CD14-positive monocyte (primary cell): ENCODE measurements at regions not wholly inside any gene's neighbourhood (a gene's known extent, or its start where the extent isn't known, plus 50 kb on each side); places are given as distances from the start of the nearest gene placed in this dataset.
A peak's percentile ranks its signal among the peaks of the same experiment; 100 is the strongest.

Experiments used
- DNase-seq, 3 donors: peaks; one replicate each; pipeline ENCODE4 v3.0.0-alpha.2; 2011 to 2022
- H2AFZ ChIP-seq: 2 replicates; pipeline ENCODE4 v1.6.0; 2012; ENCODE audit warnings: mild to moderate bottlenecking, low read depth, low read length, inconsistent platforms; ENCODE audit not compliant: insufficient read depth, poor library complexity, severe bottlenecking
- H3K27ac ChIP-seq, 2 donors: 1 replicate in 1 of 2; 2 replicates in 1 of 2; pipeline ENCODE4 v1.5.1; 2012 to 2013; ENCODE audit warnings: low read length in 2 of 2, control low read depth in 1 of 2, inconsistent platforms in 1 of 2, low read depth in 1 of 2, mild to moderate bottlenecking in 1 of 2
- H3K27me3 ChIP-seq, 2 donors: one replicate each; pipeline versions ENCODE4 v1.6.0 to v1.6.1; 2011 to 2013; ENCODE audit warnings: low read length in 2 of 2; ENCODE audit not compliant: control insufficient read depth in 2 of 2, insufficient read depth in 2 of 2
- H3K36me3 ChIP-seq, 2 donors: replicated peaks in 1 of 2; 1 replicate in 1 of 2; 2 replicates in 1 of 2; pipeline versions ENCODE4 v1.5.1 to v1.6.1; 2012 to 2013; ENCODE audit warnings: low read length in 2 of 2, control low read depth in 1 of 2, inconsistent platforms in 1 of 2, mild to moderate bottlenecking in 1 of 2; ENCODE audit not compliant: insufficient read depth in 2 of 2, control insufficient read depth in 1 of 2
- H3K4me1 ChIP-seq, 2 donors: 1 replicate in 1 of 2; 2 replicates in 1 of 2; pipeline versions ENCODE4 v1.5.1 to v1.6.1; 2012 to 2013; ENCODE audit warnings: low read length in 2 of 2, control low read depth in 1 of 2, inconsistent platforms in 1 of 2, mild to moderate bottlenecking in 1 of 2, moderate library complexity in 1 of 2; ENCODE audit not compliant: insufficient read depth in 2 of 2, control insufficient read depth in 1 of 2
- H3K4me2 ChIP-seq: replicated peaks from 2 replicates; pipeline ENCODE3; 2012; ENCODE audit warnings: low read length, moderate library complexity, mild to moderate bottlenecking; ENCODE audit not compliant: poor library complexity, severe bottlenecking; ENCODE audit errors: extremely low read depth
- H3K4me3 ChIP-seq, 3 experiments: fragments of 200-600 bp in 1 of 3; sonication (generic) in 1 of 3; replicated peaks in 1 of 3; 1 replicate in 2 of 3; 2 replicates in 1 of 3; pipeline ENCODE4 v1.5.1; 2011 to 2013; ENCODE audit warnings: low read length in 3 of 3, mild to moderate bottlenecking in 3 of 3, control low read depth in 2 of 3, low read depth in 2 of 3, inconsistent platforms in 1 of 3, moderate library complexity in 1 of 3
- H3K79me2 ChIP-seq: 2 replicates; pipeline ENCODE4 v1.6.0; 2012; ENCODE audit warnings: mild to moderate bottlenecking, control low read depth, inconsistent platforms, low read length, moderate library complexity; ENCODE audit not compliant: insufficient read depth
- H3K9ac ChIP-seq: 2 replicates; pipeline ENCODE4 v1.6.0; 2017; ENCODE audit warnings: low read length, mild to moderate bottlenecking; ENCODE audit not compliant: insufficient read depth, poor library complexity, severe bottlenecking
- H3K9me3 ChIP-seq, 2 donors: replicated peaks in 1 of 2; 1 replicate in 1 of 2; 2 replicates in 1 of 2; pipeline versions ENCODE4 v1.5.1 to v1.6.1; 2012 to 2013; ENCODE audit warnings: low read length in 2 of 2, control low read depth in 1 of 2; ENCODE audit not compliant: control insufficient read depth in 1 of 2, insufficient read depth in 1 of 2
- H4K20me1 ChIP-seq: 2 replicates; pipeline ENCODE4 v1.6.0; 2012; ENCODE audit warnings: mild to moderate bottlenecking, low read length, control low read depth, moderate library complexity; ENCODE audit not compliant: insufficient read depth
- H3K27ac Mint-ChIP-seq, 7 donors: one replicate each; pipeline ENCODE4 v1.8.0; 2020; ENCODE audit warnings: mild to moderate bottlenecking in 7 of 7, mixed read lengths in 7 of 7, moderate library complexity in 6 of 7, inconsistent platforms in 2 of 7
- H3K27me3 Mint-ChIP-seq, 3 donors: one replicate each; pipeline ENCODE4 v1.8.0; 2021 to 2022; ENCODE audit warnings: low read depth in 3 of 3, mild to moderate bottlenecking in 3 of 3, mixed read lengths in 3 of 3, moderate library complexity in 3 of 3, inconsistent platforms in 1 of 3
- H3K36me3 Mint-ChIP-seq, 2 donors: one replicate each; pipeline ENCODE4 v1.8.0; 2020; ENCODE audit warnings: mixed read lengths in 2 of 2, inconsistent platforms in 1 of 2, mild to moderate bottlenecking in 1 of 2
- H3K4me1 Mint-ChIP-seq: one replicate; pipeline ENCODE4 v1.8.0; 2020; ENCODE audit warnings: mild to moderate bottlenecking, mixed read lengths
- H3K4me3 Mint-ChIP-seq, 2 donors: one replicate each; pipeline ENCODE4 v1.8.0; 2020; ENCODE audit warnings: mild to moderate bottlenecking in 2 of 2, mixed read lengths in 2 of 2, moderate library complexity in 1 of 2
- H3K9me3 Mint-ChIP-seq, 7 donors: one replicate each; pipeline ENCODE4 v1.8.0; 2020 to 2022; ENCODE audit warnings: mixed read lengths in 7 of 7, mild to moderate bottlenecking in 6 of 7, moderate library complexity in 6 of 7, inconsistent platforms in 2 of 7
- WGBS: methylation state at CpG from one replicate; pipeline ENCODE4 v1.1.5; 2013; ENCODE audit warnings: missing lambda C conversion rate; ENCODE audit not compliant: insufficient coverage; 5-methylcytosine and 5-hydroxymethylcytosine counted together
- intact Hi-C, 2 donors: fragments of 100-400 bp; cut with micrococcal nuclease; formaldehyde crosslinking; loops; one replicate each; pipeline versions ENCODE4 v1.15.0 to v1.15.1; 2023
- TF ChIP-seq, protein P1 (sequence below): fragments of 200-600 bp; IDR thresholded peaks from one replicate; pipeline ENCODE4 v1.8.0; 2022; ENCODE audit warnings: antibody characterized with exemption, mild to moderate bottlenecking

DNA sequence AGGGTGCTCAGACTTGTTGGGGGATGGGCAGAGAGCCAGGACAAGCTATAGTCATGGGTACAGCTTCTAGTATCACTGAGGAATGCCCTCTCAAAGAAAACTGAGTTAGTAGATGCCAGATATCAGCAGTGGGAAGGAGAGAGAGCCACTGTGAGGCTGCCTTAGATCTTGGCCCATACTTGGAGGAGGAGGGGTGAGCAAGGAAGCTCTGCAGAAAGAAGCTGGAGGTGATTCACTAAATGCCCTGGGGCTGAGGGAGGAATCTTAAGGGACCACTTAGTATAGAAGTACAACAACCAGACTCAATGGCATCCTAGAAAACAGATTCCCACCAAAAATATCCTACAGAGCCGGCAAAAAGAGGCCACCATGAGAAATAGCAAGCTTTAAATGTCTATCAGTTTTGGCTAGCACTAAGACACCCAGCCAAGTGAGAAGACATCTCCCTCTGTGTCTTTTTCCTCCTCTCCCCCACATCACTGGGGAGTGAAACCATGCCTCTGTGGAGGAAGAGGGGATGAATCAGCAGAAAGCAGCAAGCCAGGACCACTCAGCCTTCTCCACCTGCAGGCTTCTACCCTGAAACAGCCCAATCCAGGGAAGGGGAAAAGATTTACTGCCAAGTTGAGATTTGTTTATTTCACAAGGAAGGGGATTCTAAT is 282.5 kb upstream of the STT3B start:
- no peak overlapping the region for H3K4me3 Mint-ChIP-seq
- peaks cover 0 to 5% (median 0%) of the 10 kb centered on the region in 7 donors for H3K9me3 Mint-ChIP-seq
- H3K4me1 Mint-ChIP-seq: peaks cover 40% of the 10 kb centered on the region
- Histone ChIP-seq H3K79me2 (no peaks in the 10 kb centered on the region), H3K4me1 (peaks cover 24 to 31% of the 10 kb centered on the region in 2 donors), H2AFZ (no peak overlapping the region), H3K36me3 (no peaks in the 10 kb centered on the region), H3K4me3 (no peak overlapping the region), H3K9me3 (no peaks in the 10 kb centered on the region), H3K27me3 (no peaks in the 10 kb centered on the region), H4K20me1 (no peaks in the 10 kb centered on the region), H3K27ac (no peak overlapping the region), H3K4me2 (no peak overlapping the region), H3K9ac (no peak overlapping the region)
- no peak for DNase-seq
- H3K27ac Mint-ChIP-seq: no peak overlapping the region
- WGBS: no CpG with 5 or more reads among the region's 1 CpG
- intact Hi-C loops: loop anchor here in 1 of 2 donors (10.0 kb wide), 1 partner anchor 275 kb away; no protein-coding TSS in a partner anchor
- H3K27me3 Mint-ChIP-seq: peaks cover 0 to 1% (median 0%) of the 10 kb centered on the region in 3 donors
- H3K36me3 Mint-ChIP-seq: peaks cover 2 to 4% of the 10 kb centered on the region in 2 donors
- TF ChIP-seq, protein P1, sequence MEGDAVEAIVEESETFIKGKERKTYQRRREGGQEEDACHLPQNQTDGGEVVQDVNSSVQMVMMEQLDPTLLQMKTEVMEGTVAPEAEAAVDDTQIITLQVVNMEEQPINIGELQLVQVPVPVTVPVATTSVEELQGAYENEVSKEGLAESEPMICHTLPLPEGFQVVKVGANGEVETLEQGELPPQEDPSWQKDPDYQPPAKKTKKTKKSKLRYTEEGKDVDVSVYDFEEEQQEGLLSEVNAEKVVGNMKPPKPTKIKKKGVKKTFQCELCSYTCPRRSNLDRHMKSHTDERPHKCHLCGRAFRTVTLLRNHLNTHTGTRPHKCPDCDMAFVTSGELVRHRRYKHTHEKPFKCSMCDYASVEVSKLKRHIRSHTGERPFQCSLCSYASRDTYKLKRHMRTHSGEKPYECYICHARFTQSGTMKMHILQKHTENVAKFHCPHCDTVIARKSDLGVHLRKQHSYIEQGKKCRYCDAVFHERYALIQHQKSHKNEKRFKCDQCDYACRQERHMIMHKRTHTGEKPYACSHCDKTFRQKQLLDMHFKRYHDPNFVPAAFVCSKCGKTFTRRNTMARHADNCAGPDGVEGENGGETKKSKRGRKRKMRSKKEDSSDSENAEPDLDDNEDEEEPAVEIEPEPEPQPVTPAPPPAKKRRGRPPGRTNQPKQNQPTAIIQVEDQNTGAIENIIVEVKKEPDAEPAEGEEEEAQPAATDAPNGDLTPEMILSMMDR: no peak

GRCh38 chr3:31251083-31251482 is 281.6 kb upstream of the STT3B start:
- Mint-ChIP-seq H3K9me3 (peaks cover 0 to 5% (median 0%) of the 10 kb centered on the region in 7 donors), H3K36me3 (peaks cover 2 to 4% of the 10 kb centered on the region in 2 donors), H3K4me3 (no peak overlapping the region), H3K27ac (peak overlapping the region in 1 of 7 donors; percentile 69), H3K27me3 (peaks cover 0 to 1% (median 0%) of the 10 kb centered on the region in 3 donors), H3K4me1 (peaks cover 41% of the 10 kb centered on the region)
- H4K20me1 ChIP-seq: no peaks in the 10 kb centered on the region
- H3K4me3 ChIP-seq: no peak overlapping the region
- DNase-seq: no peak
- H3K9me3 ChIP-seq: no peaks in the 10 kb centered on the region
- no peak overlapping the region for H2AFZ ChIP-seq
- H3K4me2 ChIP-seq: no peak overlapping the region
- no peak overlapping the region for H3K9ac ChIP-seq
- WGBS: no CpG with 5 or more reads among the region's 3 CpGs
- no peaks in the 10 kb centered on the region for H3K36me3 ChIP-seq
- no peak overlapping the region for H3K27ac ChIP-seq
- H3K4me1 ChIP-seq: peaks cover 25 to 35% of the 10 kb centered on the region in 2 donors
- intact Hi-C loops: loop anchor here in 1 of 2 donors (10.0 kb wide), 1 partner anchor 274 kb away; no protein-coding TSS in a partner anchor
- no peaks in the 10 kb centered on the region for H3K79me2 ChIP-seq
- TF ChIP-seq, protein P1: no peak
- H3K27me3 ChIP-seq: no peaks in the 10 kb centered on the region
